ENCODE measurements at regions not wholly inside any gene's neighbourhood (a gene's known extent, or its start where the extent isn't known, plus 50 kb on each side); places are given as distances from the start of the nearest gene placed in this dataset.

DNA sequence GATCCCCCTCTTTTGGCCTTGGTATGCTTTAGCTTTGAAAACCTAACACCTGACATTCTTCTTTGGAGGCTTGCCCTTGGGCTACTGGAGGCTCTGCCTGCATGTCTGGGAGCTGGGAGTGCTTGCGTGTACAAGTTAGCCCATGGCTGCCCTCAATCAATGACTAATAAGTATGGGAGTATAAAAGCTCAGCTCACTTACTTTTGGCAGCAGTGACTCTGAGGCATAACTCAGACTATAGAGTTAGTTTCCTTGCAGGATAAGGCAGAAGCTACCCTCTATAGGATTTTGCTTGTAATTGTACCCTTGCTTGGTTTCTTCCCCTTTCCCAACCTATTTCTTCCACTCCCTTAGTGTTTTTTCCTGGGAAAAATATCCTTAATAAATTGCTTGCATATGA lies 247.9 kb downstream of the PPP1R2C start:
- ATAC-seq, result no peak
- TF ChIP-seq, protein P1, sequence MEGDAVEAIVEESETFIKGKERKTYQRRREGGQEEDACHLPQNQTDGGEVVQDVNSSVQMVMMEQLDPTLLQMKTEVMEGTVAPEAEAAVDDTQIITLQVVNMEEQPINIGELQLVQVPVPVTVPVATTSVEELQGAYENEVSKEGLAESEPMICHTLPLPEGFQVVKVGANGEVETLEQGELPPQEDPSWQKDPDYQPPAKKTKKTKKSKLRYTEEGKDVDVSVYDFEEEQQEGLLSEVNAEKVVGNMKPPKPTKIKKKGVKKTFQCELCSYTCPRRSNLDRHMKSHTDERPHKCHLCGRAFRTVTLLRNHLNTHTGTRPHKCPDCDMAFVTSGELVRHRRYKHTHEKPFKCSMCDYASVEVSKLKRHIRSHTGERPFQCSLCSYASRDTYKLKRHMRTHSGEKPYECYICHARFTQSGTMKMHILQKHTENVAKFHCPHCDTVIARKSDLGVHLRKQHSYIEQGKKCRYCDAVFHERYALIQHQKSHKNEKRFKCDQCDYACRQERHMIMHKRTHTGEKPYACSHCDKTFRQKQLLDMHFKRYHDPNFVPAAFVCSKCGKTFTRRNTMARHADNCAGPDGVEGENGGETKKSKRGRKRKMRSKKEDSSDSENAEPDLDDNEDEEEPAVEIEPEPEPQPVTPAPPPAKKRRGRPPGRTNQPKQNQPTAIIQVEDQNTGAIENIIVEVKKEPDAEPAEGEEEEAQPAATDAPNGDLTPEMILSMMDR (IDR thresholded peaks at IDR 0.05), result no peak
- DNase-seq, result no peak
- FAIRE-seq, result no peak
- H3K4me3 ChIP-seq, result no peak overlapping the region
- peaks cover 0 to 5% (median 0%) of the 10 kb centered on the region in 4 donors for H3K27me3 ChIP-seq
- peaks cover 0 to 5% (median 2%) of the 10 kb centered on the region in 4 donors for H3K9me3 ChIP-seq
- no peaks in the 10 kb centered on the region for H3K36me3 ChIP-seq
- WGBS, 2 donors, result 73 to 92% methylated on average over 1 of the region's 1 CpG
- H3K4me1 ChIP-seq, result no peaks in the 10 kb centered on the region
- H3K27ac ChIP-seq, result no peak overlapping the region
- intact Hi-C loops (cut with DNase I), result no loop called here

DNA sequence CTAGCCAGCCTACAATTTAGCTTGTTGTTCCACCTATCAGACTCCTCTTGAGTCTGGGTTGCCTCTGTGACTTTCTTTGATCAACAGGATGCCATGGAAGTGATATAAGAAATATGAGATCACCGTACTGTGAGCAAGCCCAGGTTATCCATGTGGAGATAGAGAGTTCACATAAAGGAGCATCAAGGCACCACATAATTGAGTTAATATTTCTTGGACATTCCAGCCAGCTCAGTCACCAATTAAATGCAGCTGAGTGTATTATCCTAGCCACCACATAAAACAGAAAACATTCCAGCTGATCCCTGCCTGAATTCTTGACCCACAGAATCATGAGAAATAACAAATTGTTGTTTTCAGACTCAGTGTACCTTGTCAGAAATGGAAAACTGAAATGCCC lies 253.6 kb downstream of the PPP1R2C start:
- Histone ChIP-seq H3K36me3 (no peaks in the 10 kb centered on the region), H3K9me3 (peaks cover 0 to 5% (median 2%) of the 10 kb centered on the region in 4 donors), H3K4me1 (no peaks in the 10 kb centered on the region), H3K4me3 (no peak overlapping the region), H3K27me3 (peaks cover 0 to 4% (median 0%) of the 10 kb centered on the region in 4 donors), H3K27ac (no peak overlapping the region)
- DNase-seq (no peak), ATAC-seq (no peak), FAIRE-seq (no peak)
- 75 to 79% methylated on average over 1 of the region's 1 CpG for WGBS, 2 donors
- intact Hi-C loops (cut with DNase I), result no loop called here
- TF ChIP-seq, protein P1 (IDR thresholded peaks at IDR 0.05), result no peak

- TF ChIP-seq, protein P1 (IDR thresholded peaks at IDR 0.05), result no peak
- 77 to 98% methylated on average over 1 of the region's 1 CpG for WGBS, 2 donors
- no peaks in the 10 kb centered on the region for H3K9me3 ChIP-seq
- H3K36me3 ChIP-seq, result no peaks in the 10 kb centered on the region
- DNase-seq, result no peak
- H3K4me1 ChIP-seq, result no peaks in the 10 kb centered on the region
- no peak overlapping the region for H3K27ac ChIP-seq
- intact Hi-C loops (cut with DNase I), result no loop called here
- no peaks in the 10 kb centered on the region for H3K27me3 ChIP-seq
- no peak overlapping the region for H3K4me3 ChIP-seq
- ATAC-seq, result no peak
- no peak for FAIRE-seq
Measured at GRCh38 chrX:42519666-42520231, 258.2 kb downstream of the PPP1R2C start.

DNA sequence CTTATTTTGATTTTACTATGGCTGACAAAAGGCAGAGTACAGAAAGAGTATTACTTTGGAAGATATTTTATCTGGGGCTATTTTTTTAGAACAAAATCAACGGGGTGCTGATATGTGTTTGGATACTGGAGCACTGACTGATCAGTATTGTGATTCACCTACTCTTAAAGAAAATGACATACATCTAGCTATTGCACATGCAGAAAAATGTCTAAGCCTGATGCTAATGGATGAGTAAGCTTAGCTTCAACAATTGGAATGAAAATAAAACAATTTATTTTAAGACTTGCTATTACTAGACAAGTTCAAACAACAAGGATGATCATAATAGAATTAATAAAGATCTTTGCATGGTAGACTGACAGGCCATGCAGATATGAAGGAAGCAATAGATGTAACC lies 262.0 kb downstream of the PPP1R2C start:
- intact Hi-C loops (cut with DNase I), result no loop called here
- Histone ChIP-seq H3K27ac (no peak overlapping the region), H3K4me3 (no peak overlapping the region), H3K9me3 (no peaks in the 10 kb centered on the region), H3K36me3 (no peaks in the 10 kb centered on the region), H3K27me3 (no peaks in the 10 kb centered on the region), H3K4me1 (no peaks in the 10 kb centered on the region)
- TF ChIP-seq, protein P1 (IDR thresholded peaks at IDR 0.05), result no peak
- DNase-seq (no peak), ATAC-seq (no peak), FAIRE-seq (no peak)
- WGBS, 2 donors, result 57 to 61% methylated on average over 1 of the region's 1 CpG

- H3K9me3 ChIP-seq, result no peaks in the 10 kb centered on the region
- intact Hi-C loops (cut with DNase I), result no loop called here
- H3K27ac ChIP-seq, result no peak overlapping the region
- H3K4me3 ChIP-seq, result no peak overlapping the region
- FAIRE-seq (no peak), DNase-seq (no peak), ATAC-seq (no peak)
- TF ChIP-seq, protein P1 (IDR thresholded peaks at IDR 0.05), result no peak
- H3K36me3 ChIP-seq, result no peaks in the 10 kb centered on the region
- peaks cover 0 to 6% (median 0%) of the 10 kb centered on the region in 4 donors for H3K27me3 ChIP-seq
- WGBS, 2 donors, result 64 to 83% methylated on average over 7 of the region's 7 CpGs
- H3K4me1 ChIP-seq, result no peaks in the 10 kb centered on the region
Measured at GRCh38 chrX:42505016-42505415, 272.9 kb downstream of the PPP1R2C start.

All from pancreas (tissue), 10 donors.